Loucy (cell line): ENCODE measurements at regions not wholly inside any gene's neighbourhood (a gene's known extent, or its start where the extent isn't known, plus 50 kb on each side); places are given as distances from the start of the nearest gene placed in this dataset.

Source experiments
- H2AFZ ChIP-seq: fragments of 200-600 bp; sonication (generic); 2 replicates; pipeline ENCODE4 v1.6.0; 2016; ENCODE audit warnings: antibody characterized with exemption, mild to moderate bottlenecking, low read length, moderate library complexity
- H3F3A ChIP-seq: fragments of 200-600 bp; 2 replicates; pipeline ENCODE4 v1.6.0; 2016; ENCODE audit warnings: antibody characterized with exemption, low read depth, mild to moderate bottlenecking
- H3K27me3 ChIP-seq: fragments of 200-600 bp; sonication (generic); 2 replicates; pipeline ENCODE4 v1.6.1; 2014; ENCODE audit warnings: low read length, mild to moderate bottlenecking; ENCODE audit not compliant: insufficient read depth, poor library complexity, severe bottlenecking
- H3K36me3 ChIP-seq: fragments of 200-600 bp; sonication (generic); 2 replicates; pipeline ENCODE4 v1.6.1; 2016; ENCODE audit warnings: low read length; ENCODE audit not compliant: insufficient read depth
- H3K4me1 ChIP-seq: fragments of 200-600 bp; sonication (generic); 2 replicates; pipeline ENCODE4 v1.5.1; 2014; ENCODE audit warnings: low read length, mild to moderate bottlenecking; ENCODE audit not compliant: insufficient read depth, poor library complexity, severe bottlenecking
- H3K4me2 ChIP-seq: fragments of 200-600 bp; sonication (generic); 2 replicates; pipeline ENCODE4 v1.6.0; 2014; ENCODE audit warnings: antibody characterized with exemption, low read length, low read depth, mild to moderate bottlenecking; ENCODE audit not compliant: poor library complexity, severe bottlenecking
- H3K4me3 ChIP-seq: fragments of 200-600 bp; sonication (generic); 2 replicates; pipeline ENCODE4 v1.5.1; 2014; ENCODE audit warnings: low read length, mild to moderate bottlenecking, mixed read lengths; ENCODE audit not compliant: poor library complexity, severe bottlenecking
- H3K79me2 ChIP-seq: fragments of 200-600 bp; sonication (generic); 2 replicates; pipeline ENCODE4 v1.6.1; 2014; ENCODE audit warnings: low read length; ENCODE audit not compliant: insufficient read depth
- H3K9ac ChIP-seq: fragments of 200-600 bp; sonication (generic); 2 replicates; pipeline ENCODE4 v1.6.0; 2014; ENCODE audit warnings: mild to moderate bottlenecking, low read depth, low read length, moderate library complexity; ENCODE audit not compliant: poor library complexity, severe bottlenecking
- H3K9me2 ChIP-seq: fragments of 200-600 bp; sonication (generic); replicated peaks from 2 replicates; pipeline ENCODE4 v1.6.1; 2016; ENCODE audit warnings: low read depth, low read length, mixed read lengths
- H3K9me3 ChIP-seq: fragments of 200-600 bp; sonication (generic); 2 replicates; pipeline ENCODE4 v1.6.1; 2014; ENCODE audit warnings: mild to moderate bottlenecking, antibody characterized with exemption, low read length, low read depth; ENCODE audit not compliant: insufficient read depth
- H4K20me1 ChIP-seq: fragments of 200-600 bp; sonication (generic); 2 replicates; pipeline ENCODE4 v1.6.0; 2014; ENCODE audit warnings: antibody characterized with exemption, low read length, mild to moderate bottlenecking; ENCODE audit not compliant: insufficient read depth, poor library complexity, severe bottlenecking
- EZH2phosphoT487 ChIP-seq: fragments of 200-600 bp; IDR thresholded peaks from 2 replicates; pipeline ENCODE4 v1.6.1; 2018; ENCODE audit warnings: antibody characterized with exemption, mild to moderate bottlenecking, moderate library complexity, borderline replicate concordance
- TF ChIP-seq, protein P1 (sequence below): fragments of 200-600 bp; sonication (generic); conservative IDR thresholded peaks from 2 replicates; pipeline ENCODE4 v1.5.1; 2014; ENCODE audit warnings: mild to moderate bottlenecking, antibody characterized with exemption, low read length

DNA sequence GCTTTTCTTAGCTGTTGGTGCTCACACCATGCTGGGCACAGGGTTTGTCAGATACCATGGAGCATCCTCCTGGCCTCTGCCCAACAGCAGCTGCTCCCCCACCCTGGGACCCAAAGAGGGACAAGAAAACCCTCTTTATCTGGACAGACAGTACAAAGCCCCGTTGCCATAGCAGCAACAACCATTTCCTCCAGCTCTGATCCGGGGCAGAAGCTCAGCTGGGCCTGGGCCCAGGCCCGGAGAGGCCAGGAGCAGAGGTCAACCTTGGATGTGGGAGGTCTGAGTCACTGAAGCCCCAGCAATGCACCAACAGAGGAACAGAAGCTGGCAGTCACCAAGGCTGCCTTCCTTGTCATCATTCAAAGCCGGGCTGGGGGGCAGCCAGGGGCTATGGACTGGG is 228.4 kb upstream of the POU3F1 start:
- Histone ChIP-seq H3K9ac (no peak overlapping the region), H3K36me3 (no peaks in the 10 kb centered on the region), H3K9me3 (peaks cover 13% of the 10 kb centered on the region; the same call in 1 of the 2 replicates), H3K27me3 (no peaks in the 10 kb centered on the region), H3F3A (no peaks in the 10 kb centered on the region), H2AFZ (no peak overlapping the region), H3K4me2 (no peak overlapping the region), H3K4me3 (no peak overlapping the region), H3K4me1 (no peaks in the 10 kb centered on the region), H3K79me2 (no peaks in the 10 kb centered on the region), H3K9me2 (no peaks in the 10 kb centered on the region), H4K20me1 (no peaks in the 10 kb centered on the region)
- no peak for TF ChIP-seq EZH2phosphoT487
- TF ChIP-seq, protein P1, sequence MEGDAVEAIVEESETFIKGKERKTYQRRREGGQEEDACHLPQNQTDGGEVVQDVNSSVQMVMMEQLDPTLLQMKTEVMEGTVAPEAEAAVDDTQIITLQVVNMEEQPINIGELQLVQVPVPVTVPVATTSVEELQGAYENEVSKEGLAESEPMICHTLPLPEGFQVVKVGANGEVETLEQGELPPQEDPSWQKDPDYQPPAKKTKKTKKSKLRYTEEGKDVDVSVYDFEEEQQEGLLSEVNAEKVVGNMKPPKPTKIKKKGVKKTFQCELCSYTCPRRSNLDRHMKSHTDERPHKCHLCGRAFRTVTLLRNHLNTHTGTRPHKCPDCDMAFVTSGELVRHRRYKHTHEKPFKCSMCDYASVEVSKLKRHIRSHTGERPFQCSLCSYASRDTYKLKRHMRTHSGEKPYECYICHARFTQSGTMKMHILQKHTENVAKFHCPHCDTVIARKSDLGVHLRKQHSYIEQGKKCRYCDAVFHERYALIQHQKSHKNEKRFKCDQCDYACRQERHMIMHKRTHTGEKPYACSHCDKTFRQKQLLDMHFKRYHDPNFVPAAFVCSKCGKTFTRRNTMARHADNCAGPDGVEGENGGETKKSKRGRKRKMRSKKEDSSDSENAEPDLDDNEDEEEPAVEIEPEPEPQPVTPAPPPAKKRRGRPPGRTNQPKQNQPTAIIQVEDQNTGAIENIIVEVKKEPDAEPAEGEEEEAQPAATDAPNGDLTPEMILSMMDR, result no peak

DNA sequence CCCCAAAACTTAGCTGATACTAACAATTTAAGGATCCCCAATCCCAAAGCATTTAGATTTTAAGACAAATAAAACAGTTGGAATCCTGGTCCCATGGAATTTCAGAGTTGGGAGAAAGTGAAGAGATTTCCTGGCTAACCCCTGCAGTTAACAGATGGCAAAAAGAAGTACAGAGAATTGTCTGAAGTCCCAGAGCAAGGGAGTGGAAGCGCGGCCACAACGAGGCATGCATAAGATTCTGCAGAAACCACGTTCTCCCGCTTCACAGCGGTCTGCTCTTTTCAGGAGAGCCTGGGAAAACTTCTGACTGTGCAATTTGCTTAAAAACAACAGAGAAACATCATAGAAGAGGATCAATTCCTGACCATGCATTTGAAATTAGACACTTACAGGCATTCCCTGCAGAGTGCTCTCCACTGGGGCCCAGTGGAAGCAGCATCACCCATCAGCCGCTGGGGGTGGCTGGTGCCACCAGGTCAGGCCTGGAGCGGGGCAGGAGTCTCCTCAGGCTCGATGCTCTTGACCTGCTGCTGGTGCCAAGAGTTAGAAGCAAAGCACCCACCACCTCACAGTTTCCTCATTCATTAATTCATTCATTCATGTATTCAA is 226.7 kb upstream of the POU3F1 start:
- no peaks in the 10 kb centered on the region for H3F3A ChIP-seq
- H3K4me3 ChIP-seq, result no peak overlapping the region
- no peak overlapping the region for H3K9ac ChIP-seq
- no peaks in the 10 kb centered on the region for H3K79me2 ChIP-seq
- no peak overlapping the region for H3K4me2 ChIP-seq
- H2AFZ ChIP-seq, result no peak overlapping the region
- H3K27me3 ChIP-seq, result no peaks in the 10 kb centered on the region
- no peaks in the 10 kb centered on the region for H4K20me1 ChIP-seq
- no peaks in the 10 kb centered on the region for H3K4me1 ChIP-seq
- H3K9me3 ChIP-seq, result peaks cover under 1% of the 10 kb centered on the region; the same call in 1 of the 2 replicates
- no peaks in the 10 kb centered on the region for H3K36me3 ChIP-seq
- no peak for TF ChIP-seq EZH2phosphoT487
- TF ChIP-seq, protein P1, result no peak
- no peaks in the 10 kb centered on the region for H3K9me2 ChIP-seq

DNA sequence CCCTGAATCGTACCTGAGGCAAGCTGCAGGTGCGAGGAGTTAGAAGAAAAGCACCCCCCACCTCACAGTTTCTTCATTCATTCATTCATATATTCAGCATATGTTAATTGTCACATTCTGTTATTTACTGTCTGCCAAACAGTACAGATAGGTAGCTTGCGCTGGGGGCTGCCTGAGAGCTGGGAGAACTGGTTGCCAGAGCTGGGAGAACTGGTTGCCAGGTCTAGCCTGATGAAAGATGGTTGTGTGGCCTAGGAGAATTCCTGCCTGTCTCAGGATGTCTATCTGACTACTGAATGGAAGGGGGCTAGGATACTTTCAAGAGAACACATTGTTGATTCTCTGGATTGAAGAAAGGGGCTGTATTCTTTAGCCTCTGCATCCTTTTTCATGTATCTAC is 225.9 kb upstream of the POU3F1 start:
- Histone ChIP-seq H3F3A (no peaks in the 10 kb centered on the region), H3K27me3 (no peaks in the 10 kb centered on the region), H3K9ac (no peak overlapping the region), H2AFZ (no peak overlapping the region), H3K4me2 (no peak overlapping the region), H3K9me2 (no peaks in the 10 kb centered on the region), H3K4me3 (no peak overlapping the region), H3K9me3 (no peaks in the 10 kb centered on the region), H3K36me3 (no peaks in the 10 kb centered on the region), H3K4me1 (no peaks in the 10 kb centered on the region), H4K20me1 (no peaks in the 10 kb centered on the region), H3K79me2 (no peaks in the 10 kb centered on the region)
- no peak for TF ChIP-seq EZH2phosphoT487
- TF ChIP-seq, protein P1, result no peak
